GM12892 (cell line): ENCODE measurements at regions not wholly inside any gene's neighbourhood (a gene's known extent, or its start where the extent isn't known, plus 50 kb on each side); places are given as distances from the start of the nearest gene placed in this dataset.

Experiments used
- DNase-seq: peaks from one replicate; pipeline ENCODE4 v3.0.0; 2011; ENCODE audit not compliant: insufficient read length
- FAIRE-seq: peaks from 2 replicates; lab custom pipeline; 2011; peaks lifted over from hg19 to GRCh38; lab: Jason Lieb, UNC
- POLR2A ChIP-seq: IDR thresholded peaks from 2 replicates; pipeline ENCODE4 v1.6.1; 2011; ENCODE audit warnings: low read depth, low read length, control low read depth
- POLR2AphosphoS5 ChIP-seq: IDR thresholded peaks from 2 replicates; pipeline ENCODE4 v1.6.1; 2011; ENCODE audit warnings: low read depth, low read length, control low read depth
- TAF1 ChIP-seq: IDR thresholded peaks from 2 replicates; pipeline ENCODE4 v1.6.1; 2011; ENCODE audit warnings: low read depth, mild to moderate bottlenecking, control low read depth, low read length, borderline replicate concordance

DNA sequence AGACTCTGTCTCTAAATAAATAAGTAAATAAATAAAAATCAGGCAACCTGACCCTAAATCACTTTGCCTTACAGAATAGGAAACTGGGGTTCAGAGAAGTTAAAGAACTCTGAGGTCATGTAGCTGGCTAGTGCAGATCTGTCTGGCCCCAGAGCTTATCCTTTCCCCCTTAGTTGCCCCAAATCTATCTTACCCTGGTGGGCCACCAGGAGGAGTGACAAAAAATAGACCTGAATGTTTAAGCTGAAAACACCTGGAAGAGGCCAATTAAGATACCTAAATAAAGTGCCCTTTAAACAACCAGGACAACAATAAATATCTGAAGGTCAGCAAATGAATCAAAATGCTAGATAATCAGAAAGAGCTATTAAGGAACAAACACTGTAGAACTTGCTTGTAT is 59.7 kb downstream of the TEX35 start:
- FAIRE-seq = no peak
- no peak for TF ChIP-seq POLR2AphosphoS5
- TF ChIP-seq POLR2A = no peak
- TF ChIP-seq TAF1 = no peak
- no peak for DNase-seq

DNA sequence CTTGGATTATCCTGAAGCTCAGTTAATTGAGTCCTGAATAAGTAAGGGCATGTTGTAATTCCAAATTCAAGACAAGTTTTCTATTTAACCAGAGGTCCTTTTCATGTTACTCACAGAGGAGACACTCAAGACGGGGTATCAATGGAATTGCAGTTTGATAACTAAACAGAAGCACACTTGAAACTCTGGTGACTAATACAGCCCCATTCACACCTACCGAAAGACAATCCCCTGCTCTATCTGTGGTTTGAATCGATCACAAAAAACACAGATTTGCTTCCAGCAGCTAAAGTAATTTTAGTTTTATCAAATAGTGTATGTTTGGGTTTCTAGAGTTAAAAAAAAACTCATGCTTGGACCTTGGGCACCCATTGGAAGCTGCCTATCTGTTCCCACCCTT is 60.4 kb downstream of the TEX35 start:
- no peak for TF ChIP-seq TAF1
- no peak for TF ChIP-seq POLR2A
- no peak for TF ChIP-seq POLR2AphosphoS5
- FAIRE-seq = no peak

DNA sequence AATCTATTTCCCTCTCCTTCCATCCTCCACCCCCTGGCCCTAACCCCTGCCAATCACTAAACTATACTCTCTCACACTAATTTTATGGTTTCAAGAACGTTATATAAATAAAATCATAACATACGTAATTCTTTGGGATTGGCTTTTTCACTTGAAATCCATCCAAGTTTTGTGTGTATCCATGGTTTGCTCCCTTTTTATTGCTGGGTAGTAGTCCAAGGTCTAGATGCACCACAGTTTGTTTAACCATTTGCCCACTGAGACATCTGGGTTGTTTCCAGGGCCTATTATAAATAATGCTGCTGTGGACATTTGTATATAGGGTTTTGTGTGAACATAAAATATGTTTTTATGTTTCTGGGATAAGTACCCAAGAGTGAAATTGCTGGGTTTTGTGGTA is 61.4 kb downstream of the TEX35 start:
- FAIRE-seq = no peak
- DNase-seq = no peak
- TF ChIP-seq TAF1 = no peak
- no peak for TF ChIP-seq POLR2AphosphoS5
- TF ChIP-seq POLR2A = no peak

More for the DNA sequence above, 60.4 kb downstream of the TEX35 start:
- DNase-seq = no peak

DNA sequence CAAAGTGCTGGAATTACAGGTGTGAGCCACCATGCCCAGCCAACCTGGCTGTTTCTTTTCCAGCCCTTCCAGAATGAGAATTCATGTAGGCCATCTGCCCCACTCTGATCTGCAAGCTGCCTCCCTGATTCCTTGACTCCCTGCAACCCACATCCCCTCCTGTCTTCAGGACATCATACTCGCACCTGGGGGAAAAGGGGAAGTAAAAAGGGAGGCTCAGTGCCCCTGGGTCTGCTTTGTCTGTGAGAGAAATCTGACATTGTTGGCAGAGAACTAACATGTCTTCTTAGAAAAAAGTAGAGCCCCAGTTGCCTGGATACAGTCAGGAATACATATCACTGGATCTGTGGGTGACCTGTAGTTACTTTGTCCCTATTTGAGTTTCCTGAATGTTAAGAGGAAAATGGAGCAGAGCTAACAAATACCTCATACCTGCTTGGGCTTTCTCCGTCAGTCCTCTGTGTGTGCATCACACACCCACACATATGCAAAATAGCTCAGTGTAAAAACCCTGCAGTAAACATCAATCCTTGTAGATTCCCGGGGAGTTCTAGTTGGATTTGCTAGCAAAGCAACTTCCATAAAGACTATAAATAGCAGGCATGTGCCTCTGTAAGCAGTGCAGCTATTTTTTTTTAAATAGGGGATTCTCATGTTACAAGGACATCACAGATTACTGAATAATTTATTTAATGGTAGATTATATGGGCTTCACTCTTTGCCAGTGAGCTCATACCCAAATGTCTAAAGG is 62.9 kb downstream of the TEX35 start:
- FAIRE-seq (peak; percentile 64), DNase-seq (no peak)
- no peak for TF ChIP-seq POLR2A
- no peak for TF ChIP-seq TAF1

GRCh38 chr1:178576841-178577240 is 63.9 kb downstream of the TEX35 start:
- DNase-seq = no peak
- no peak for FAIRE-seq
- TF ChIP-seq POLR2AphosphoS5 = no peak
- no peak for TF ChIP-seq POLR2A
- no peak for TF ChIP-seq TAF1

GRCh38 chr1:178577882-178578281 is 65.0 kb downstream of the TEX35 start:
- DNase-seq = no peak
- no peak for FAIRE-seq
- no peak for TF ChIP-seq TAF1
- no peak for TF ChIP-seq POLR2A
- TF ChIP-seq POLR2AphosphoS5 = no peak

DNA sequence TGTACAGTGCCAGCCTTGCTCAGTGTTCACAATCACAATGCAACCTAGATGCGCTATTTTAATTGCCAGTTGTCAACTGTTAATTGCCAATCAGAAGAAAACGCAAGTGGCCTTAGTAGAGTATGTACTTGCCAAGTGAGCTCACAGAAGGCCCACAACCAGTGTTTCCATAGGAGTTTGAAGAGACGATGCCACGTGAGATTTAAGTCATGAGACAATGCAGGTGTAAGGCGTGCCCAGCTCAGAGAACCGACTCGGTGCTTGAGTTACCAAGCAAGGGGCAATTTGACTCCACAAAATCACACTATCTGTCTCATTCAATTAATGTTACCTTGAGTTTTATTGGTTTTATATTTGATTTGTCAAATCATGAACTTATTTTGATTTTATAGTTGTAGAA is 65.6 kb downstream of the TEX35 start:
- DNase-seq = no peak
- peak; percentile 74 for FAIRE-seq
- TF ChIP-seq POLR2A = no peak
- TF ChIP-seq POLR2AphosphoS5 = no peak
- no peak for TF ChIP-seq TAF1

DNA sequence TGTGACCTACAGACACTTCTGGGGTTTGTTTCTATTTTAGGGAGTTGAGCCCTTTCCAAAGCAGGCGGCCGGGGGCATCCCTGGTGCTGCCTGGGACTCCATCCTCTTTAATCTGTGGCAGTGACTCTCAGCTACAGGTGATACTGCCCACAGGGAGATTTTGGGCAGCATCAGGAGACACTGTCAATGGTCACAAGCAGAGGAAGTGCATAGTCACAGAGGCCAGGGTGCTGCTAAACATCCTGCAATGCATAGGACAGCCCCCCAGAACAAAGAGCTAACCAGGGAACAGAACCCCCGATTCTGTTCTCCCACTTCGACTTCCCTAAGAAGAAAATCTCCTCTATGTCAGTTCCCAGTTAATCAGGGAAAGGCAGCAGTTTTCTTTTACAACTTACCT is 66.2 kb downstream of the TEX35 start:
- FAIRE-seq (peak; percentile 24), DNase-seq (no peak)
- TF ChIP-seq TAF1 = no peak
- no peak for TF ChIP-seq POLR2AphosphoS5
- TF ChIP-seq POLR2A = no peak

GRCh38 chr1:178579562-178579961 is 66.7 kb downstream of the TEX35 start:
- DNase-seq = no peak
- peak; percentile 92 for FAIRE-seq

DNA sequence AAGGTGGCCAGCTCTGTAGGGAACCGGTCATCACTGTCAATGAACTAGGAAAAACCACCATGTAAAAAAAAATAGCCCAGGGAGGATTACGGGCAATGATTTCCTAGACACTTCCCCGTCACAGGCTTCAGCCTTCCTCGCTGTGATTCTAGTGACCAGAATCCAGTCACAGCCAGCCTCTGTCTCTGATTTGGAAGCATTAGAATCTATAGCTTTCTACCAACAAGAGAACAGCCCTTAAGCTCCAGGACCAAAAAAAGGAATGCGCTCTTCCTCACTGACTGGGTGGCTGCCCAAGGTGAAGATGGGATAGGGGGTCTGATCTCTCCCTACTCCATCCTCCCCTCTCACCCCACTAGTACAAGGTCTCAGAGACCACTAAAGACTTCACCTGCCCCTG is 67.2 kb downstream of the TEX35 start:
- DNase-seq = no peak
- no peak for FAIRE-seq
- no peak for TF ChIP-seq TAF1
- no peak for TF ChIP-seq POLR2AphosphoS5
- no peak for TF ChIP-seq POLR2A

More at GRCh38 chr1:178579562-178579961, 66.7 kb downstream of the TEX35 start:
- TF ChIP-seq POLR2AphosphoS5 = no peak
- no peak for TF ChIP-seq POLR2A
- no peak for TF ChIP-seq TAF1

- FAIRE-seq = no peak
- TF ChIP-seq TAF1 (no peak), POLR2A (no peak), POLR2AphosphoS5 (no peak)
- DNase-seq = no peak
Measured at GRCh38 chr1:178580876-178581275, 68.0 kb downstream of the TEX35 start.

- FAIRE-seq (peak; percentile 86), DNase-seq (no peak)
- no peak for TF ChIP-seq POLR2A
- TF ChIP-seq TAF1 = no peak
- TF ChIP-seq POLR2AphosphoS5 = no peak
Measured at GRCh38 chr1:178581351-178582303, 68.7 kb downstream of the TEX35 start.
